GOT3 (cell line): ENCODE measurements at regions not wholly inside any gene's neighbourhood (a gene's known extent, or its start where the extent isn't known, plus 50 kb on each side); places are given as distances from the start of the nearest gene placed in this dataset.

ENCODE experiments used
- DNase-seq: peaks from one replicate; lab custom pipeline; 2025; ENCODE audit warnings: mixed read lengths; lab: John Stamatoyannopoulos, UW

GRCh38 chr10:21207852-21208646 is 310.9 kb upstream of the NEBL start:
- no peak for DNase-seq

- DNase-seq: no peak
Measured at GRCh38 chr10:21205328-21205727, 308.2 kb upstream of the NEBL start.

GRCh38 chr10:21203473-21204107 is 306.5 kb upstream of the NEBL start:
- no peak for DNase-seq

GRCh38 chr10:21202776-21203462 is 305.8 kb upstream of the NEBL start:
- DNase-seq: no peak

- no peak for DNase-seq
Measured at GRCh38 chr10:21199501-21199900, 302.4 kb upstream of the NEBL start.

- no peak for DNase-seq
Measured at GRCh38 chr10:21197838-21198237, 300.7 kb upstream of the NEBL start.

GRCh38 chr10:21196822-21197395 is 299.8 kb upstream of the NEBL start:
- no peak for DNase-seq

GRCh38 chr10:21195252-21195651 is 298.1 kb upstream of the NEBL start:
- DNase-seq: no peak

GRCh38 chr10:21194510-21194993 is 297.4 kb upstream of the NEBL start:
- no peak for DNase-seq

- DNase-seq: no peak
Measured at GRCh38 chr10:21193196-21193595, 296.1 kb upstream of the NEBL start.

- no peak for DNase-seq
Measured at GRCh38 chr10:21191512-21191911, 294.4 kb upstream of the NEBL start.

- no peak for DNase-seq
Measured at GRCh38 chr10:21184984-21185383, 287.9 kb upstream of the NEBL start.

GRCh38 chr10:21184216-21184615 is 287.1 kb upstream of the NEBL start:
- no peak for DNase-seq

- DNase-seq: no peak
Measured at GRCh38 chr10:21183025-21183424, 285.9 kb upstream of the NEBL start.

GRCh38 chr10:21181451-21181850 is 284.3 kb upstream of the NEBL start:
- no peak for DNase-seq

- DNase-seq: no peak
Measured at GRCh38 chr10:21180604-21181003, 283.5 kb upstream of the NEBL start.

GRCh38 chr10:21176934-21177480 is 279.9 kb upstream of the NEBL start:
- DNase-seq: no peak

GRCh38 chr10:21175797-21176196 is 278.7 kb upstream of the NEBL start:
- no peak for DNase-seq

GRCh38 chr10:21174715-21175495 is 277.8 kb upstream of the NEBL start:
- no peak for DNase-seq

- no peak for DNase-seq
Measured at GRCh38 chr10:21173802-21174714, 276.9 kb upstream of the NEBL start.
